ENCODE measurements at regions not wholly inside any gene's neighbourhood (a gene's known extent, or its start where the extent isn't known, plus 50 kb on each side); places are given as distances from the start of the nearest gene placed in this dataset.

DNA sequence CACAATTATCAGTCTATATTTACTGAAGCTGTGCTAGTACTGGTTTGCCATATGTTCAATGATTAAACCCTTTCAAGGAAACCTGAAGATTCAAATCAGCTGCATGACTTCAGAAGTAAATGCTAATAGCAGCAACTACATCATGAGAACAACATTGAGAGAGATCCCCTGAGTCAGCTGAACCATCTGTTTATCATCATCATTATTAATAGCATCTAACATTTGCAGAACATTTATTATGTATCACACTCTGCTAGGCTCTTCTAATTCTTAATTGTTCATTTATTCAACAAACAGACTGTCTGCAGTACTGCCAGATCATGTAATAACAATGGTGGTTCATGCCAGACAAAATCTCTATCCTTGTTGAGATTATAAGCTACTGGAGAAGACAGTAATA, 157.4 kb downstream of the KLHL28 start:
- no peak overlapping the region for H3K4me3 ChIP-seq (ENCODE audit: low read depth, low read length)
- TF ChIP-seq, protein P1, sequence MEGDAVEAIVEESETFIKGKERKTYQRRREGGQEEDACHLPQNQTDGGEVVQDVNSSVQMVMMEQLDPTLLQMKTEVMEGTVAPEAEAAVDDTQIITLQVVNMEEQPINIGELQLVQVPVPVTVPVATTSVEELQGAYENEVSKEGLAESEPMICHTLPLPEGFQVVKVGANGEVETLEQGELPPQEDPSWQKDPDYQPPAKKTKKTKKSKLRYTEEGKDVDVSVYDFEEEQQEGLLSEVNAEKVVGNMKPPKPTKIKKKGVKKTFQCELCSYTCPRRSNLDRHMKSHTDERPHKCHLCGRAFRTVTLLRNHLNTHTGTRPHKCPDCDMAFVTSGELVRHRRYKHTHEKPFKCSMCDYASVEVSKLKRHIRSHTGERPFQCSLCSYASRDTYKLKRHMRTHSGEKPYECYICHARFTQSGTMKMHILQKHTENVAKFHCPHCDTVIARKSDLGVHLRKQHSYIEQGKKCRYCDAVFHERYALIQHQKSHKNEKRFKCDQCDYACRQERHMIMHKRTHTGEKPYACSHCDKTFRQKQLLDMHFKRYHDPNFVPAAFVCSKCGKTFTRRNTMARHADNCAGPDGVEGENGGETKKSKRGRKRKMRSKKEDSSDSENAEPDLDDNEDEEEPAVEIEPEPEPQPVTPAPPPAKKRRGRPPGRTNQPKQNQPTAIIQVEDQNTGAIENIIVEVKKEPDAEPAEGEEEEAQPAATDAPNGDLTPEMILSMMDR (IDR thresholded peaks at IDR 0.05; ENCODE audit: low read depth, low read length): no peak

GRCh38 chr14:44803239-44803905, 158.4 kb downstream of the KLHL28 start:
- no peak overlapping the region for H3K4me3 ChIP-seq (ENCODE audit: low read depth, low read length)
- TF ChIP-seq, protein P1 (IDR thresholded peaks at IDR 0.05; ENCODE audit: low read depth, low read length): peak; percentile 31; the same call in 1 of the 2 replicates

DNA sequence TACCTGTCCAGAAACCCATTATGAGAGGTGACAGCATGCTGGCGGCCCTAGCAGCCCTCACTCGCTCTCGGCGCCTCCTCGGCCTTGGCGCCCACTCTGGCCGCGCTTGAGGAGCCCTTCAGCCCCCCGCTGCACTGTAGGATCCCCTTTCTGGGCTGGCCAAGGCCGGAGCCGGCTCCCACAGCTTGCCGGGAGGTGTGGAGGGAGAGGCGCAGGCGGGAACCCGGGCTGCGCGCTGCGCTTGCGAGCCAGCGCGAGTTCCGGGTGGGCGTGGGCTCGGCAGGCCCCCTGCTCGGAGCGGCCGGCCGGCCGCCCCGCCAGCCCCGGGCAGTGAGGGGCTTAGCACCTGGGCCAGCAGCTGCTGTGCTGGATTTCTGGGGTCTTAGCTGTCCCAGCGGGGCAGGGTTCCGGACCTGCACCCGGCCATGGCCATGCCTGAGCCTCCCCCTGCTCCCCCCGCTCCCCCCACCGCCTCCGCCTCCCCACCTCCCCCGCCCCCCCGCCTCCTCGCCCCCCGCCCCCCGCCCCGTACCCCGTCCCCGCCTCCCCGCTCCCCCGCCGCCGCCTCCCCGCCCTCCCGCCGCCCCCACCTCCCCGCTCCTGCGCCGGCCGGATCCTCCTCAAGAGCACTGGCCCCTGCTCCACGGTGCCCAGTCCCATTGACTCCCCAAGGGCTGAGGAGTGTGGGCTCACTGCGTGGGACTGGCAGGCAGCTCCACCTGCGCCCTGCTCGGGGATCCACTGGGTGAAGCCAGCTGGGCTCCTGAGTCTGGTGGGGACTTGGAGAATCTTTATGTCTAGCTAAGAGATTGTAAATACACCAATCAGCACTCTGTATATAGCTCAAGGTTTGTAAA, 163.1 kb downstream of the KLHL28 start:
- TF ChIP-seq, protein P1 (IDR thresholded peaks at IDR 0.05; ENCODE audit: low read depth, low read length): no peak

GRCh38 chr14:44795725-44796124, 166.0 kb downstream of the KLHL28 start:
- TF ChIP-seq, protein P1 (IDR thresholded peaks at IDR 0.05; ENCODE audit: low read depth, low read length): no peak
- H3K4me3 ChIP-seq (ENCODE audit: low read depth, low read length): no peak overlapping the region

More for the DNA sequence above, 163.1 kb downstream of the KLHL28 start:
- H3K4me3 ChIP-seq (ENCODE audit: low read depth, low read length): no peak overlapping the region

- TF ChIP-seq, protein P1 (IDR thresholded peaks at IDR 0.05; ENCODE audit: low read depth, low read length): no peak
- no peak overlapping the region for H3K4me3 ChIP-seq (ENCODE audit: low read depth, low read length)
Observed at GRCh38 chr14:44791730-44792129, 170.0 kb downstream of the KLHL28 start.

DNA sequence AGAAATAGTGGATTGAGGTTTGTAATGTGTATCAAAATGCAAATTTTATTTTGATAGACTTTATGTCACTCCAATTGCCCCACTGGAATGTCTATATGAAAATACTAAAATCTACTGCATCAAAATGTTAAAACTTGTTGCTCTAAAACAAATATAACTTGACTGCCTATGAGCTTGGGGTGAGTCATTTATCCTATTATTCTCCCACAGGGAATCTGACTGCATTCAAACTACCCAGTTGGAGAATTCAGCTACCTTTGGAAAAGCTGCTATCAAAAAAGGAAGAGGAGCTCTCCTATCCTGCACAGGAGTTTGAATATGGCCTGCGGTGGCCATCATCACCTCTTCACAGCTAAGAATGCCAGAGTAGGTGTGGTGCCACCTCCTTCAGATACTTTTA, 173.1 kb downstream of the KLHL28 start:
- no peak overlapping the region for H3K4me3 ChIP-seq (ENCODE audit: low read depth, low read length)
- TF ChIP-seq, protein P1 (IDR thresholded peaks at IDR 0.05; ENCODE audit: low read depth, low read length): no peak

- TF ChIP-seq, protein P1 (IDR thresholded peaks at IDR 0.05; ENCODE audit: low read depth, low read length): no peak
- no peak overlapping the region for H3K4me3 ChIP-seq (ENCODE audit: low read depth, low read length)
Observed at GRCh38 chr14:44785096-44785495, 176.7 kb downstream of the KLHL28 start.
